ENCODE measurements at regions not wholly inside any gene's neighbourhood (a gene's known extent, or its start where the extent isn't known, plus 50 kb on each side); places are given as distances from the start of the nearest gene placed in this dataset.

GRCh38 chr9:7520396-7520795, 279.2 kb downstream of the DMAC1 start:
- TF ChIP-seq TAF1 (IDR thresholded peaks at IDR 0.05; ENCODE audit: borderline replicate concordance, low read depth, low read length) = no peak
- no peak for TF ChIP-seq EZH2phosphoT487 (IDR thresholded peaks at IDR 0.05; ENCODE audit: borderline replicate concordance, low read depth)
- TF ChIP-seq POLR2AphosphoS5 (IDR thresholded peaks at IDR 0.05; ENCODE audit: low read depth, low read length) = no peak
- TF ChIP-seq NFIC (IDR thresholded peaks at IDR 0.05; ENCODE audit: borderline replicate concordance) = no peak
- TF ChIP-seq, protein P1, sequence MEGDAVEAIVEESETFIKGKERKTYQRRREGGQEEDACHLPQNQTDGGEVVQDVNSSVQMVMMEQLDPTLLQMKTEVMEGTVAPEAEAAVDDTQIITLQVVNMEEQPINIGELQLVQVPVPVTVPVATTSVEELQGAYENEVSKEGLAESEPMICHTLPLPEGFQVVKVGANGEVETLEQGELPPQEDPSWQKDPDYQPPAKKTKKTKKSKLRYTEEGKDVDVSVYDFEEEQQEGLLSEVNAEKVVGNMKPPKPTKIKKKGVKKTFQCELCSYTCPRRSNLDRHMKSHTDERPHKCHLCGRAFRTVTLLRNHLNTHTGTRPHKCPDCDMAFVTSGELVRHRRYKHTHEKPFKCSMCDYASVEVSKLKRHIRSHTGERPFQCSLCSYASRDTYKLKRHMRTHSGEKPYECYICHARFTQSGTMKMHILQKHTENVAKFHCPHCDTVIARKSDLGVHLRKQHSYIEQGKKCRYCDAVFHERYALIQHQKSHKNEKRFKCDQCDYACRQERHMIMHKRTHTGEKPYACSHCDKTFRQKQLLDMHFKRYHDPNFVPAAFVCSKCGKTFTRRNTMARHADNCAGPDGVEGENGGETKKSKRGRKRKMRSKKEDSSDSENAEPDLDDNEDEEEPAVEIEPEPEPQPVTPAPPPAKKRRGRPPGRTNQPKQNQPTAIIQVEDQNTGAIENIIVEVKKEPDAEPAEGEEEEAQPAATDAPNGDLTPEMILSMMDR (IDR thresholded peaks at IDR 0.05) = no peak
- no peak for TF ChIP-seq MXI1 (IDR thresholded peaks at IDR 0.05; ENCODE audit: low read depth, low read length)
- TF ChIP-seq EP300 (IDR thresholded peaks at IDR 0.05; ENCODE audit: borderline replicate concordance in 1 of 2, low read depth in 1 of 2, low read length in 1 of 2) = no peak
- TF ChIP-seq RCOR1 (IDR thresholded peaks at IDR 0.05; ENCODE audit: low read length) = no peak
- TF ChIP-seq RAD21 (IDR thresholded peaks at IDR 0.05; ENCODE audit: low read length) = no peak
- TF ChIP-seq JUND (IDR thresholded peaks at IDR 0.05) = no peak
- TF ChIP-seq FOXM1 (IDR thresholded peaks at IDR 0.05; ENCODE audit: low read depth) = no peak

Data from SK-N-SH (cell line).